ENCODE measurements at regions not wholly inside any gene's neighbourhood (a gene's known extent, or its start where the extent isn't known, plus 50 kb on each side); places are given as distances from the start of the nearest gene placed in this dataset.

DNA sequence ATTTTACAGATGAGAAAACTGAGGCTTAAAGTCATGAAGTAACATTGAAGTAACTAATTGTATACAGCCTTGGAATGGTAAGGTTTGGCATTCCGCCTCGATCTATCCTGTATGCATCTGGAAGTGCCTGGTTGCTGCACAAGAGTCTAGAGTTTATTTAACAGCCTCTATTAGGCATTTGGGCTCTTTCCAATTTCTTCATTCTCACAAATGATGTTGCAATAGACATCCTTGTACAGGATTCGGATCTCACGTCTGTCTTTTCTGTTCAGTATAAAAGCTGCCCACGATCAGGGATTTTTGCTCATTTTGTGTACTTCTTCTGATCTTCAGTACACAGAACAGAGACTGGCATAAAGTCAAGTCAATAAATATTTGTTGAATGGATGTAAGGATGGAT is 100.5 kb downstream of the AIPL1 start:
- TF ChIP-seq, protein P1, sequence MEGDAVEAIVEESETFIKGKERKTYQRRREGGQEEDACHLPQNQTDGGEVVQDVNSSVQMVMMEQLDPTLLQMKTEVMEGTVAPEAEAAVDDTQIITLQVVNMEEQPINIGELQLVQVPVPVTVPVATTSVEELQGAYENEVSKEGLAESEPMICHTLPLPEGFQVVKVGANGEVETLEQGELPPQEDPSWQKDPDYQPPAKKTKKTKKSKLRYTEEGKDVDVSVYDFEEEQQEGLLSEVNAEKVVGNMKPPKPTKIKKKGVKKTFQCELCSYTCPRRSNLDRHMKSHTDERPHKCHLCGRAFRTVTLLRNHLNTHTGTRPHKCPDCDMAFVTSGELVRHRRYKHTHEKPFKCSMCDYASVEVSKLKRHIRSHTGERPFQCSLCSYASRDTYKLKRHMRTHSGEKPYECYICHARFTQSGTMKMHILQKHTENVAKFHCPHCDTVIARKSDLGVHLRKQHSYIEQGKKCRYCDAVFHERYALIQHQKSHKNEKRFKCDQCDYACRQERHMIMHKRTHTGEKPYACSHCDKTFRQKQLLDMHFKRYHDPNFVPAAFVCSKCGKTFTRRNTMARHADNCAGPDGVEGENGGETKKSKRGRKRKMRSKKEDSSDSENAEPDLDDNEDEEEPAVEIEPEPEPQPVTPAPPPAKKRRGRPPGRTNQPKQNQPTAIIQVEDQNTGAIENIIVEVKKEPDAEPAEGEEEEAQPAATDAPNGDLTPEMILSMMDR (IDR thresholded peaks at IDR 0.05; ENCODE audit: low read depth, low read length, poor library complexity, severe bottlenecking): no peak
- TF ChIP-seq EZH2phosphoT487 (IDR thresholded peaks at IDR 0.05; ENCODE audit: borderline replicate concordance, low read length): no peak
